GM12878 (cell line): ENCODE measurements at regions not wholly inside any gene's neighbourhood (a gene's known extent, or its start where the extent isn't known, plus 50 kb on each side); places are given as distances from the start of the nearest gene placed in this dataset.

Source experiments
- ATAC-seq: fragments of 200-7000 bp; cut with Tn5 transposase; 3 replicates; pipeline ENCODE4 v1.9.1; 2020; ENCODE audit warnings: mild to moderate bottlenecking, moderate library complexity
- BruUV-seq: library from RNA; stranded (reverse); fragments of 400-500 nt; replicated peaks from 2 replicates; lab custom pipeline; 2021; lab: Mats Ljungman, UMichigan
- CTCF ChIA-PET: fragments of 300-600 bp; sonication (Branson Sonifier 250); formaldehyde crosslinking; extraction: SDS; loops from one replicate; lab custom pipeline; 2021; ENCODE audit warnings: inconsistent platforms; lab: Yijun Ruan, JAX
- POLR2A ChIA-PET: fragments of 350-600 bp; formaldehyde crosslinking; extraction: SDS; loops from one replicate; lab custom pipeline; 2021; ENCODE audit warnings: inconsistent platforms; lab: Charles Lee
- RAD21 ChIA-PET: fragments of 300-600 bp; sonication (Branson Sonifier 250); formaldehyde crosslinking; loops from one replicate; lab custom pipeline; 2023; ENCODE audit warnings: antibody characterized with exemption; ENCODE audit not compliant: unreplicated experiment; lab: Charles Lee
- SMC1A ChIA-PET: fragments of 300-600 bp; sonication (Branson Sonifier 250); formaldehyde crosslinking; loops from one replicate; lab custom pipeline; 2023; ENCODE audit not compliant: unreplicated experiment, uncharacterized antibody; lab: Charles Lee
- DNase-seq: peaks from one replicate; pipeline ENCODE4 v3.0.0-alpha.2; 2011; ENCODE audit warnings: low read depth, low spot score
- FAIRE-seq: peaks from 3 replicates; lab custom pipeline; 2011; peaks lifted over from hg19 to GRCh38; lab: Jason Lieb, UNC
- H2AFZ ChIP-seq: 2 replicates; pipeline ENCODE4 v1.6.0; 2011; ENCODE audit warnings: low read depth, low read length, control low read depth; ENCODE audit not compliant: control insufficient read depth
- H3K27ac ChIP-seq: 2 replicates; pipeline ENCODE4 v1.5.1; 2011; ENCODE audit warnings: control low read depth; ENCODE audit not compliant: control insufficient read depth, insufficient read depth
- H3K27me3 ChIP-seq, 2 experiments: replicated peaks in 1 of 2; 2 replicates each; pipeline versions ENCODE4 v1.6.0 to v1.6.1; 2011; ENCODE audit warnings: low read length in 1 of 2; ENCODE audit not compliant: control insufficient read depth in 2 of 2, insufficient read depth in 2 of 2
- H3K36me3 ChIP-seq, 2 experiments: 2 replicates each; pipeline ENCODE4 v1.5.1; 2011; ENCODE audit warnings: low read length in 1 of 2; ENCODE audit not compliant: control insufficient read depth in 2 of 2, insufficient read depth in 2 of 2
- H3K4me1 ChIP-seq: 2 replicates; pipeline ENCODE4 v1.6.1; 2011; ENCODE audit warnings: mild to moderate bottlenecking, low read length, moderate library complexity, mixed read lengths; ENCODE audit not compliant: control insufficient read depth, insufficient read depth
- H3K4me2 ChIP-seq: 2 replicates; pipeline ENCODE4 v1.6.0; 2011; ENCODE audit warnings: control low read depth; ENCODE audit not compliant: control insufficient read depth, insufficient read depth
- H3K4me3 ChIP-seq: fragments of 200-600 bp; sonication (generic); 2 replicates; pipeline ENCODE4 v1.5.1; 2016
- H3K79me2 ChIP-seq: 2 replicates; pipeline ENCODE4 v1.6.0; 2011; ENCODE audit warnings: low read length; ENCODE audit not compliant: control insufficient read depth, insufficient read depth
- H3K9ac ChIP-seq: 2 replicates; pipeline ENCODE4 v1.8.0; 2011; ENCODE audit warnings: low read length, control low read depth, mixed read lengths; ENCODE audit not compliant: control insufficient read depth, insufficient read depth
- H3K9me3 ChIP-seq: replicated peaks from 3 replicates; pipeline ENCODE4 v1.5.1; 2011; ENCODE audit warnings: mild to moderate bottlenecking, low read length; ENCODE audit not compliant: control insufficient read depth, insufficient read depth
- H4K20me1 ChIP-seq: 2 replicates; pipeline ENCODE4 v1.6.0; 2011; ENCODE audit not compliant: control insufficient read depth, insufficient read depth
- FOXK2 ChIP-seq: fragments of 450-650 bp; IDR thresholded peaks from 2 replicates; pipeline ENCODE4 v1.6.1; 2017; ENCODE audit warnings: mild to moderate bottlenecking, moderate library complexity
- LARP7 ChIP-seq: fragments of 450-650 bp; IDR thresholded peaks from 2 replicates; pipeline ENCODE4 v1.6.1; 2017; ENCODE audit warnings: mild to moderate bottlenecking
- MAX ChIP-seq: IDR thresholded peaks from 2 replicates; pipeline ENCODE4 v1.6.1; 2012; ENCODE audit warnings: low read depth, low read length, improper control_type of control experiment
- MEF2B ChIP-seq: fragments of 450-650 bp; IDR thresholded peaks from 2 replicates; pipeline ENCODE4 v1.6.1; 2018; ENCODE audit warnings: mild to moderate bottlenecking, moderate library complexity; ENCODE audit not compliant: partially characterized antibody, poor library complexity, severe bottlenecking
- MXI1 ChIP-seq: fragments of 150-350 bp; IDR thresholded peaks from 2 replicates; pipeline ENCODE4 v1.6.1; 2011; ENCODE audit warnings: low read depth, mild to moderate bottlenecking, inconsistent platforms, low read length, improper control_type of control experiment
- RFX5 ChIP-seq: IDR thresholded peaks from 2 replicates; pipeline ENCODE4 v1.6.1; 2011; ENCODE audit warnings: low read depth, low read length, improper control_type of control experiment
- TCF7 ChIP-seq: IDR thresholded peaks from 2 replicates; pipeline ENCODE4 v1.6.1; 2014; ENCODE audit warnings: antibody characterized with exemption, borderline replicate concordance
- ZBTB33 ChIP-seq: fragments of 450-650 bp; IDR thresholded peaks from 2 replicates; pipeline ENCODE4 v1.6.1; 2017; ENCODE audit warnings: mild to moderate bottlenecking
- ZZZ3 ChIP-seq: IDR thresholded peaks from 2 replicates; pipeline ENCODE4 v1.6.1; 2011; ENCODE audit warnings: low read depth; ENCODE audit not compliant: control insufficient read depth, insufficient read length
- WGBS: methylation state at CpG from one replicate; pipeline ENCODE4 v1.1.6; 2016; ENCODE audit warnings: low lambda C conversion rate; ENCODE audit not compliant: insufficient replicate concordance, insufficient coverage; ENCODE audit errors: missing lambda C conversion rate; 5-methylcytosine and 5-hydroxymethylcytosine counted together
- in situ Hi-C: fragments of 300-500 bp; cut with MboI; formaldehyde crosslinking; loops from 9 replicates; pipeline ENCODE4 v1.14.3; 2018; ENCODE audit warnings: mixed read lengths
- intact Hi-C: fragments of 100-400 bp; cut with micrococcal nuclease; formaldehyde crosslinking; loops from one replicate; pipeline ENCODE4 v1.14.2; 2022; ENCODE audit not compliant: unreplicated experiment
- TF ChIP-seq, protein P1 (sequence below): IDR thresholded peaks from 2 replicates; pipeline ENCODE4 v1.6.1; 2012; ENCODE audit warnings: low read depth, low read length, improper control_type of control experiment

DNA sequence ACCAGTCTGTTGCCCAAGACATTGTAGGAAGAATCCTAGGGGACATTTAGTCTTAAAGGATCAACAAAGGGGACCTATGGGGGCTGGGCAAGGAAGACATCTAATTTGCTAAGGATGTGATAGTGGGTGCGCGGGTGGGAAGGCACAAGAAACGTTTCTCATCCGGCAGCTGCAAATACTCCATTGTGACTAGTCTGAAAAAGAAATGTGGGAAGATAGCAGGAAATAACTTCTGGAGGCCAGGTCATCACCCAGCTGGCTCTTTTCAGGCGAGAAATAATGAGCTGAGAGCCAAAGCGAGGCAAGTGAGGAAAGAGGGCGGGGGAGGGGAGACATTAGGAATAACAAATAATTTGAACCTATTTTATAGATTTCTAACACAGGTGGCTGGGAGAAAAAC, 70.3 kb upstream of the NCK2 start:
- no peak overlapping the region for H3K27ac ChIP-seq
- no peak for FAIRE-seq
- no peak overlapping the region for H3K4me3 ChIP-seq
- ChIA-PET RAD21 (no interaction called here), CTCF (no interaction called here), POLR2A (interaction anchor here (0.6 kb wide), 1 partner anchor 34 kb away, joined by 3 read pairs; no protein-coding TSS in a partner anchor), SMC1A (no interaction called here)
- no peak for DNase-seq
- H3K27me3 ChIP-seq: no peaks in the 10 kb centered on the region; a peak in 2 of 4 replicates
- H2AFZ ChIP-seq: no peak overlapping the region
- no peak overlapping the region for H3K4me2 ChIP-seq
- WGBS: 47% methylated on average over 7 of the region's 7 CpGs
- no peaks in the 10 kb centered on the region for H4K20me1 ChIP-seq
- no peak for ATAC-seq
- no TSS peak for BruUV-seq
- in situ Hi-C loops: no loop called here
- H3K79me2 ChIP-seq: no peaks in the 10 kb centered on the region
- no peaks in the 10 kb centered on the region for H3K36me3 ChIP-seq
- H3K9me3 ChIP-seq: no peaks in the 10 kb centered on the region
- no peak overlapping the region for H3K9ac ChIP-seq
- no peaks in the 10 kb centered on the region for H3K4me1 ChIP-seq
- intact Hi-C loops: no loop called here
- TF ChIP-seq MEF2B (no peak), RFX5 (no peak), MXI1 (no peak), MAX (no peak), LARP7 (no peak), FOXK2 (no peak)
- TF ChIP-seq, protein P1, sequence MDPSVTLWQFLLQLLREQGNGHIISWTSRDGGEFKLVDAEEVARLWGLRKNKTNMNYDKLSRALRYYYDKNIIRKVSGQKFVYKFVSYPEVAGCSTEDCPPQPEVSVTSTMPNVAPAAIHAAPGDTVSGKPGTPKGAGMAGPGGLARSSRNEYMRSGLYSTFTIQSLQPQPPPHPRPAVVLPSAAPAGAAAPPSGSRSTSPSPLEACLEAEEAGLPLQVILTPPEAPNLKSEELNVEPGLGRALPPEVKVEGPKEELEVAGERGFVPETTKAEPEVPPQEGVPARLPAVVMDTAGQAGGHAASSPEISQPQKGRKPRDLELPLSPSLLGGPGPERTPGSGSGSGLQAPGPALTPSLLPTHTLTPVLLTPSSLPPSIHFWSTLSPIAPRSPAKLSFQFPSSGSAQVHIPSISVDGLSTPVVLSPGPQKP: no peak

- no peak for FAIRE-seq
- no peaks in the 10 kb centered on the region for H3K36me3 ChIP-seq
- H3K27ac ChIP-seq: no peak overlapping the region
- H3K9ac ChIP-seq: no peak overlapping the region
- H3K79me2 ChIP-seq: no peaks in the 10 kb centered on the region
- no peaks in the 10 kb centered on the region for H3K27me3 ChIP-seq
- SMC1A ChIA-PET: no interaction called here
- no TSS peak for BruUV-seq
- no peaks in the 10 kb centered on the region for H3K4me1 ChIP-seq
- 58% methylated on average over 8 of the region's 8 CpGs for WGBS
- no peak for DNase-seq
- intact Hi-C loops: no loop called here
- POLR2A ChIA-PET: no interaction called here
- no peak overlapping the region for H3K4me2 ChIP-seq
- H4K20me1 ChIP-seq: no peaks in the 10 kb centered on the region
- TF ChIP-seq ZBTB33 (no peak), ZZZ3 (no peak), TCF7 (no peak)
- ATAC-seq: no peak
- H2AFZ ChIP-seq: no peak overlapping the region
- H3K9me3 ChIP-seq: no peaks in the 10 kb centered on the region; the same call in 2 of the 3 replicates
- CTCF ChIA-PET: no interaction called here
- in situ Hi-C loops: no loop called here
- RAD21 ChIA-PET: no interaction called here
- no peak overlapping the region for H3K4me3 ChIP-seq
Observed at GRCh38 chr2:105671156-105671555, 73.6 kb upstream of the NCK2 start.
